Upper lobe of left lung (tissue), 6 donors: ENCODE measurements at regions not wholly inside any gene's neighbourhood (a gene's known extent, or its start where the extent isn't known, plus 50 kb on each side); places are given as distances from the start of the nearest gene placed in this dataset.

Source experiments
- ATAC-seq, 2 donors: fragments of 200-7000 bp; cut with Tn5 transposase; one replicate each; pipeline ENCODE4 v1.9.1; 2022; ENCODE audit warnings: mild to moderate bottlenecking in 2 of 2, moderate library complexity in 2 of 2; ENCODE audit not compliant: low FRiP score in 2 of 2
- DNase-seq, 2 donors: peaks; one replicate each; pipeline ENCODE4 v3.0.0-alpha.2; 2019 to 2020
- H3K27ac ChIP-seq, 4 donors: fragments of 200-600 bp; sonication (generic); one replicate each; pipeline ENCODE4 v1.5.1; 2016 to 2019
- H3K27me3 ChIP-seq, 4 donors: fragments of 200-600 bp; sonication (generic); one replicate each; pipeline ENCODE4 v1.5.1; 2017 to 2019
- H3K36me3 ChIP-seq, 4 donors: fragments of 200-600 bp; sonication (generic); one replicate each; pipeline ENCODE4 v1.5.1; 2016 to 2019
- H3K4me1 ChIP-seq, 4 donors: fragments of 200-600 bp; sonication (generic); one replicate each; pipeline ENCODE4 v1.5.1; 2018 to 2019
- H3K4me3 ChIP-seq, 4 donors: fragments of 200-600 bp; sonication (generic); one replicate each; pipeline ENCODE4 v1.5.1; 2017 to 2019; ENCODE audit warnings: mild to moderate bottlenecking in 2 of 4, moderate library complexity in 1 of 4
- H3K9me3 ChIP-seq, 4 donors: fragments of 200-600 bp; sonication (generic); one replicate each; pipeline ENCODE4 v1.5.1; 2018 to 2019
- CTCF ChIP-seq, 6 experiments: fragments of 450-650 bp in 4 of 6; fragments of 200-600 bp in 2 of 6; sonication (generic) in 2 of 6; IDR thresholded peaks; one replicate each; pipeline ENCODE4 v1.5.1; 2016 to 2019; ENCODE audit warnings: antibody characterized with exemption in 6 of 6
- EP300 ChIP-seq, 4 donors: sonication (generic); formaldehyde crosslinking; IDR thresholded peaks; one replicate each; pipeline ENCODE4 v1.5.1; 2017; ENCODE audit warnings: antibody characterized with exemption in 4 of 4, control low read depth in 2 of 4
- POLR2A ChIP-seq, 4 donors: fragments of 450-650 bp; IDR thresholded peaks; one replicate each; pipeline ENCODE4 v1.5.1; 2016 to 2017; ENCODE audit warnings: antibody characterized with exemption in 4 of 4, mild to moderate bottlenecking in 2 of 4
- POLR2AphosphoS5 ChIP-seq, 2 donors: sonication (generic); formaldehyde crosslinking; IDR thresholded peaks; one replicate each; pipeline ENCODE4 v1.5.1; 2017; ENCODE audit warnings: antibody characterized with exemption in 2 of 2
- WGBS, 2 donors: methylation state at CpG; one replicate each; pipeline ENCODE4 v1.1.5; 2017 to 2018; 5-methylcytosine and 5-hydroxymethylcytosine counted together
- donor health status: DM: no; HTN: no; CAD: no; lungs with moderate emphysema.
- donor health status: DM: no; HTN: yes; CAD: no; lungs with severe emphysema.

GRCh38 chr6:137983269-137983668 is 116.2 kb downstream of the TNFAIP3 start:
- TF ChIP-seq CTCF (IDR thresholded peaks at IDR 0.05) (no peak), POLR2A (IDR thresholded peaks at IDR 0.05) (no peak), EP300 (IDR thresholded peaks at IDR 0.05) (no peak), POLR2AphosphoS5 (IDR thresholded peaks at IDR 0.05) (no peak)
- no peaks in the 10 kb centered on the region for H3K27me3 ChIP-seq
- ATAC-seq: peak in 1 of 2 donors; percentile 26

GRCh38 chr6:137989664-137990063 is 117.6 kb downstream of the PERP start:
- ATAC-seq: no peak

More at GRCh38 chr6:137983269-137983668, 116.2 kb downstream of the TNFAIP3 start:
- Histone ChIP-seq H3K27ac (peak overlapping the region in 1 of 4 donors; percentile 21), H3K9me3 (no peaks in the 10 kb centered on the region), H3K36me3 (no peaks in the 10 kb centered on the region), H3K4me3 (no peak overlapping the region), H3K4me1 (no peaks in the 10 kb centered on the region)
- no peak for DNase-seq
- 85 to 88% methylated on average over 5 of the region's 5 CpGs for WGBS, 2 donors

GRCh38 chr6:137995371-137995770 is 111.8 kb downstream of the PERP start:
- TF ChIP-seq POLR2AphosphoS5 (IDR thresholded peaks at IDR 0.05) (no peak), POLR2A (IDR thresholded peaks at IDR 0.05) (no peak), EP300 (IDR thresholded peaks at IDR 0.05) (no peak), CTCF (IDR thresholded peaks at IDR 0.05) (no peak)
- Histone ChIP-seq H3K36me3 (no peaks in the 10 kb centered on the region), H3K27ac (no peak overlapping the region), H3K4me3 (no peak overlapping the region), H3K4me1 (no peaks in the 10 kb centered on the region), H3K27me3 (no peaks in the 10 kb centered on the region), H3K9me3 (peaks cover 0 to 5% (median 3%) of the 10 kb centered on the region in 4 donors)
- ATAC-seq (no peak), DNase-seq (no peak)
- WGBS, 2 donors: 90% methylated on average over 1 of the region's 1 CpG; no CpG with 5 or more reads in 1 of the 2 donors

More at GRCh38 chr6:137989664-137990063, 117.6 kb downstream of the PERP start:
- TF ChIP-seq CTCF (IDR thresholded peaks at IDR 0.05): no peak
- no peak for TF ChIP-seq POLR2AphosphoS5 (IDR thresholded peaks at IDR 0.05)
- Histone ChIP-seq H3K4me3 (no peak overlapping the region), H3K27ac (no peak overlapping the region), H3K4me1 (no peaks in the 10 kb centered on the region), H3K9me3 (no peaks in the 10 kb centered on the region), H3K27me3 (no peaks in the 10 kb centered on the region), H3K36me3 (no peaks in the 10 kb centered on the region)
- WGBS, 2 donors: 79 to 82% methylated on average over 4 of the region's 4 CpGs
- DNase-seq: no peak

- TF ChIP-seq EP300 (IDR thresholded peaks at IDR 0.05): no peak
- TF ChIP-seq CTCF (IDR thresholded peaks at IDR 0.05): no peak
- TF ChIP-seq POLR2A (IDR thresholded peaks at IDR 0.05): no peak
- TF ChIP-seq POLR2AphosphoS5 (IDR thresholded peaks at IDR 0.05): no peak
- peaks cover 0 to 5% (median 3%) of the 10 kb centered on the region in 4 donors for H3K9me3 ChIP-seq
- ATAC-seq (no peak), DNase-seq (no peak)
- H3K27me3 ChIP-seq: no peaks in the 10 kb centered on the region
- WGBS, 2 donors: 69 to 80% methylated on average over 4 of the region's 4 CpGs
- H3K4me3 ChIP-seq: no peak overlapping the region
- no peaks in the 10 kb centered on the region for H3K4me1 ChIP-seq
- no peaks in the 10 kb centered on the region for H3K36me3 ChIP-seq
- H3K27ac ChIP-seq: no peak overlapping the region
Observed at GRCh38 chr6:137998461-137999019, 108.7 kb downstream of the PERP start.

- Histone ChIP-seq H3K27me3 (no peaks in the 10 kb centered on the region), H3K36me3 (no peaks in the 10 kb centered on the region), H3K4me3 (no peak overlapping the region), H3K9me3 (peaks cover 0 to 5% (median 3%) of the 10 kb centered on the region in 4 donors), H3K4me1 (no peaks in the 10 kb centered on the region), H3K27ac (no peak overlapping the region)
- 67 to 71% methylated on average over 5 of the region's 5 CpGs for WGBS, 2 donors
- no peak for ATAC-seq
- DNase-seq: no peak
- no peak for TF ChIP-seq POLR2AphosphoS5 (IDR thresholded peaks at IDR 0.05)
Observed at GRCh38 chr6:137999815-138000214, 107.4 kb downstream of the PERP start.
